ENCODE measurements at regions not wholly inside any gene's neighbourhood (a gene's known extent, or its start where the extent isn't known, plus 50 kb on each side); places are given as distances from the start of the nearest gene placed in this dataset.

DNA sequence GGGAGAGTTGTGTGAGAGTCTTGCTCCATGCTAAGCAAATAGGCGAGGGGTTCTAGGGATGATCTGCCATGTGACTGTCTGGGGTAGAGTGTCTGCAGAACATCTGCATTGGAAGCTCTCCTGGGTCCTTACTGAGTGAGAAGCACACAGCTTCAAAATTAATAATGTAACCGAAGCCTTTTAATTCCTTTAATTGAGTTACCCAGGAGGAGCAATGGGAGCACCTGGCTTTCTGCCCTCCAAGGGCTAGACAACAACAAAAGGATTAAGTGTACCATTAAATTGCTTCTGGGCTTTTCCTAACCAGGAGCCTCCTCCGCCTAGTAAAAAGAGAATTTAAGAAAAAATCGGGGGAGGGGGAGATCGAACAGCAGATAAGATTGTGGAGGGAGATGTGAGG is 102.0 kb upstream of the TBX20 start:
- Mint-ChIP-seq H3K27ac (no peak overlapping the region), H3K36me3 (no peaks in the 10 kb centered on the region), H3K4me1 (no peaks in the 10 kb centered on the region), H3K9me3 (no peaks in the 10 kb centered on the region), H3K4me3 (no peak overlapping the region), H3K27me3 (ENCODE audit: low read depth in 2 of 2) (peaks cover 12 to 15% of the 10 kb centered on the region in 2 donors)
- no peaks in the 10 kb centered on the region for H3K27me3 ChIP-seq (ENCODE audit: control insufficient read depth, insufficient read depth, low read length)
- WGBS (ENCODE audit: insufficient coverage): 86% methylated on average over 5 of the region's 5 CpGs
- no peaks in the 10 kb centered on the region for H3K36me3 ChIP-seq (ENCODE audit: control insufficient read depth, insufficient read depth, low read length)
- TF ChIP-seq CTCF (IDR thresholded peaks at IDR 0.05): no peak
- DNase-seq (no peak), ATAC-seq (no peak)
- no peak overlapping the region for H3K27ac ChIP-seq (ENCODE audit: low read length)
- intact Hi-C loops (cut with micrococcal nuclease): no loop called here
- H3K9me3 ChIP-seq (ENCODE audit: control insufficient read depth, insufficient read depth, low read length): no peaks in the 10 kb centered on the region
- H3K4me1 ChIP-seq (ENCODE audit: control insufficient read depth, insufficient read depth, low read length): no peaks in the 10 kb centered on the region
- H3K4me3 ChIP-seq (ENCODE audit: low read length): no peak overlapping the region

GRCh38 chr7:35355199-35355598 is 101.3 kb upstream of the TBX20 start:
- TF ChIP-seq CTCF (IDR thresholded peaks at IDR 0.05): no peak
- Mint-ChIP-seq H3K4me1 (no peaks in the 10 kb centered on the region), H3K27me3 (ENCODE audit: low read depth in 2 of 2) (peaks cover 12 to 15% of the 10 kb centered on the region in 2 donors), H3K36me3 (no peaks in the 10 kb centered on the region), H3K27ac (no peak overlapping the region), H3K4me3 (no peak overlapping the region), H3K9me3 (no peaks in the 10 kb centered on the region)
- DNase-seq (no peak), ATAC-seq (no peak)
- no peaks in the 10 kb centered on the region for H3K36me3 ChIP-seq (ENCODE audit: control insufficient read depth, insufficient read depth, low read length)
- H3K4me3 ChIP-seq (ENCODE audit: low read length): no peak overlapping the region
- WGBS (ENCODE audit: insufficient coverage): 75% methylated on average over 2 of the region's 2 CpGs
- intact Hi-C loops (cut with micrococcal nuclease): no loop called here
- no peak overlapping the region for H3K27ac ChIP-seq (ENCODE audit: low read length)
- H3K27me3 ChIP-seq (ENCODE audit: control insufficient read depth, insufficient read depth, low read length): no peaks in the 10 kb centered on the region
- H3K9me3 ChIP-seq (ENCODE audit: control insufficient read depth, insufficient read depth, low read length): no peaks in the 10 kb centered on the region
- no peaks in the 10 kb centered on the region for H3K4me1 ChIP-seq (ENCODE audit: control insufficient read depth, insufficient read depth, low read length)

- no peaks in the 10 kb centered on the region for H3K9me3 Mint-ChIP-seq
- no peak for ATAC-seq
Measured at GRCh38 chr7:35353481-35353880, 99.6 kb upstream of the TBX20 start.

More at GRCh38 chr7:35353481-35353880, 99.6 kb upstream of the TBX20 start:
- H3K4me3 Mint-ChIP-seq: no peak overlapping the region
- no peak overlapping the region for H3K27ac ChIP-seq (ENCODE audit: low read length)
- H3K27me3 Mint-ChIP-seq (ENCODE audit: low read depth in 2 of 2): peaks cover 12 to 15% of the 10 kb centered on the region in 2 donors
- H3K4me1 ChIP-seq (ENCODE audit: control insufficient read depth, insufficient read depth, low read length): no peaks in the 10 kb centered on the region
- H3K4me1 Mint-ChIP-seq: no peaks in the 10 kb centered on the region
- TF ChIP-seq CTCF (IDR thresholded peaks at IDR 0.05): no peak
- no peaks in the 10 kb centered on the region for H3K9me3 ChIP-seq (ENCODE audit: control insufficient read depth, insufficient read depth, low read length)
- H3K4me3 ChIP-seq (ENCODE audit: low read length): no peak overlapping the region
- no peak for DNase-seq
- 81% methylated on average over 6 of the region's 6 CpGs for WGBS (ENCODE audit: insufficient coverage)
- H3K36me3 ChIP-seq (ENCODE audit: control insufficient read depth, insufficient read depth, low read length): no peaks in the 10 kb centered on the region
- intact Hi-C loops (cut with micrococcal nuclease): no loop called here
- no peaks in the 10 kb centered on the region for H3K36me3 Mint-ChIP-seq
- H3K27ac Mint-ChIP-seq: no peak overlapping the region
- no peaks in the 10 kb centered on the region for H3K27me3 ChIP-seq (ENCODE audit: control insufficient read depth, insufficient read depth, low read length)
